Parathyroid adenoma (tissue), 2 donors: ENCODE measurements at regions not wholly inside any gene's neighbourhood (a gene's known extent, or its start where the extent isn't known, plus 50 kb on each side); places are given as distances from the start of the nearest gene placed in this dataset.

Experiments
- H2AFZ ChIP-seq: fragments of 300-600 bp; sonication (generic); one replicate; pipeline ENCODE4 v1.7.0; 2017; ENCODE audit warnings: antibody characterized with exemption, mild to moderate bottlenecking
- H3K27ac ChIP-seq: fragments of 300-600 bp; sonication (generic); one replicate; pipeline ENCODE4 v1.7.0; 2017
- H3K27me3 ChIP-seq: fragments of 300-600 bp; sonication (generic); one replicate; pipeline ENCODE4 v1.7.0; 2017; ENCODE audit warnings: low read length; ENCODE audit not compliant: control insufficient read depth, insufficient read depth
- H3K36me3 ChIP-seq: fragments of 300-600 bp; sonication (generic); one replicate; pipeline ENCODE4 v1.7.0; 2017; ENCODE audit warnings: low read length; ENCODE audit not compliant: control insufficient read depth, insufficient read depth
- H3K4me1 ChIP-seq: fragments of 300-600 bp; sonication (generic); one replicate; pipeline ENCODE4 v1.7.0; 2017; ENCODE audit warnings: control low read depth
- H3K4me2 ChIP-seq: fragments of 300-600 bp; sonication (generic); one replicate; pipeline ENCODE4 v1.7.0; 2017; ENCODE audit warnings: low read length
- H3K4me3 ChIP-seq: fragments of 300-600 bp; sonication (generic); one replicate; pipeline ENCODE4 v1.7.0; 2017; ENCODE audit warnings: low read depth, low read length
- H3K79me2 ChIP-seq: fragments of 300-600 bp; sonication (generic); one replicate; pipeline ENCODE4 v1.7.0; 2017; ENCODE audit warnings: control low read depth
- H3K9ac ChIP-seq: fragments of 300-600 bp; sonication (generic); one replicate; pipeline ENCODE4 v1.7.0; 2017; ENCODE audit warnings: mild to moderate bottlenecking
- H3K9me3 ChIP-seq: fragments of 300-600 bp; sonication (generic); one replicate; pipeline ENCODE4 v1.7.0; 2017; ENCODE audit warnings: low read length; ENCODE audit not compliant: control insufficient read depth
- TF ChIP-seq, protein P1 (sequence below): fragments of 300-600 bp; sonication (generic); IDR thresholded peaks from one replicate; pipeline ENCODE4 v1.7.0; 2017; ENCODE audit warnings: antibody characterized with exemption, mild to moderate bottlenecking
- donor health status: primary hyperparathyroidism.

DNA sequence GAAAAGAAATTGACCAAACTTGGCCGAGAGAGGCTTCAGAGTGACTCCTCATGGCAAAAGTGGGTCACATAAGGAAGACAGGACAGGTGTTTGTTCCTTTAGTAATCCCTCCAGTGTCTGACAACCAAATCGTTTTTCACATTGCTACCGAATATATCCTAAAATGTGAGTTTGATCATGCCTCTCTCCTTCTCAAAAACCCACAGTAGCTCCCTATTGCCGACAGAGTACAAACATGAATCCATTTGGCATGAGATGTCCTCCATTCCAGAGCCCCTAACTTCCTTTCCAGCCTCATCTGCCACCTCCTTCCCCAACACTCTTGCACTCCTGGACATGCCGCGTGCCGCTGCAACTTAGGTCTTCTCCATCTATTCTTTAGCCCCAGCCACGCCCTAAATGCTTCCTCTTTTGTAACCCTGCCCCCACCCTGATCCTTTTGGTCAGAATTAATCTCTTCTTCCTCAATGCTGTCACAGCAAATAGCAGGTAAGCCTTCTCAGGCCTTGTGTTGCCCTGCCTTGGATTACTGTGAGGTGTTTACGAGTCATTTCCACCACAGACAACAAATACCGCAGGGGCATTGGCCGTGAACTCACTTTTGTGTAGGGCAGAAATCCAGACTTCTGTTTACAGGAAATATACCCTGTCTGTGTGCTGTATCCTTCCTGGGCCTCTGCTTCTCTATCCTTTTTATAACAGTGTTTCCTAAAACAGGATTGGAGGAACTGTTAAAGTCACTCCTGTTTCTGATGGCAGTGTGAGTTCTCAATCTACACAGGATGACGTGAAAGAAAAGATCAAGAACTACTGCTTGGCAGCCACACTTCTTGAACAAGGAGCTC, 66.0 kb upstream of the FTH1 start:
- TF ChIP-seq, protein P1, sequence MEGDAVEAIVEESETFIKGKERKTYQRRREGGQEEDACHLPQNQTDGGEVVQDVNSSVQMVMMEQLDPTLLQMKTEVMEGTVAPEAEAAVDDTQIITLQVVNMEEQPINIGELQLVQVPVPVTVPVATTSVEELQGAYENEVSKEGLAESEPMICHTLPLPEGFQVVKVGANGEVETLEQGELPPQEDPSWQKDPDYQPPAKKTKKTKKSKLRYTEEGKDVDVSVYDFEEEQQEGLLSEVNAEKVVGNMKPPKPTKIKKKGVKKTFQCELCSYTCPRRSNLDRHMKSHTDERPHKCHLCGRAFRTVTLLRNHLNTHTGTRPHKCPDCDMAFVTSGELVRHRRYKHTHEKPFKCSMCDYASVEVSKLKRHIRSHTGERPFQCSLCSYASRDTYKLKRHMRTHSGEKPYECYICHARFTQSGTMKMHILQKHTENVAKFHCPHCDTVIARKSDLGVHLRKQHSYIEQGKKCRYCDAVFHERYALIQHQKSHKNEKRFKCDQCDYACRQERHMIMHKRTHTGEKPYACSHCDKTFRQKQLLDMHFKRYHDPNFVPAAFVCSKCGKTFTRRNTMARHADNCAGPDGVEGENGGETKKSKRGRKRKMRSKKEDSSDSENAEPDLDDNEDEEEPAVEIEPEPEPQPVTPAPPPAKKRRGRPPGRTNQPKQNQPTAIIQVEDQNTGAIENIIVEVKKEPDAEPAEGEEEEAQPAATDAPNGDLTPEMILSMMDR = no peak
- Histone ChIP-seq H3K36me3 (no peaks in the 10 kb centered on the region), H2AFZ (no peak overlapping the region), H3K4me3 (no peak overlapping the region), H3K27ac (no peak overlapping the region), H3K4me2 (no peak overlapping the region), H3K27me3 (no peaks in the 10 kb centered on the region), H3K9me3 (no peaks in the 10 kb centered on the region), H3K79me2 (no peaks in the 10 kb centered on the region), H3K9ac (no peak overlapping the region), H3K4me1 (no peaks in the 10 kb centered on the region)

DNA sequence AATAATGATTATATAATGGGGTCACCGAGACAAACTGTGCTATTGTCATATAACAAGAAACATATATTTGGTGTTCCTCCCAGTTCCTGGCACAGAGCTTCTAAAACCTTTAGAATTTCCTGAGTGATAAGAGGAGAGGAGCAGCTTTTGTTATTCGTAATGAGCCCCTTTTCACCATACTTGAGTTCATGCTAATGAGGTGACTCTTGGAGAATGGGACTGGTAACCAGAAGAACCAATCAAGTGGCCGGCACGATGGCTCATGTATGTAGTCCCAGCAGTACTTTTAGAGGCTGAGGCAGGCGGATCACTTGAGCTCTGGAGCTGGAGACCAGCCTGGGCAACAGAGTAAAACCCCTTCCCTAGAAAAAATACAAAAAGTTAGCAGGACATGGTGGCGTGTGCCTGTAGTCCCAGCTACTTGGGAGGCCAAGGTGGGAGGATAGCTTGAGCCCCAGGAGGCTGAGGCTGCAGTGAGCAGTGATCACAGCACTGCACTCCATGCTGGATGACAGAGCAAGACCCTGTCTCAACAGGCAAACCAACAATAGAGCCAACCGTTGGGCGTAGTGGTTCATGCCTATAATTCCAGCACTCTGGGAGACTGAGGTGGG, 62.7 kb upstream of the FTH1 start:
- Histone ChIP-seq H3K27me3 (no peaks in the 10 kb centered on the region), H3K27ac (no peak overlapping the region), H3K9me3 (no peaks in the 10 kb centered on the region), H3K4me3 (no peak overlapping the region), H3K36me3 (no peaks in the 10 kb centered on the region), H3K4me2 (no peak overlapping the region), H2AFZ (no peak overlapping the region), H3K9ac (no peak overlapping the region), H3K4me1 (peaks cover 4% of the 10 kb centered on the region), H3K79me2 (no peaks in the 10 kb centered on the region)
- TF ChIP-seq, protein P1 = no peak

DNA sequence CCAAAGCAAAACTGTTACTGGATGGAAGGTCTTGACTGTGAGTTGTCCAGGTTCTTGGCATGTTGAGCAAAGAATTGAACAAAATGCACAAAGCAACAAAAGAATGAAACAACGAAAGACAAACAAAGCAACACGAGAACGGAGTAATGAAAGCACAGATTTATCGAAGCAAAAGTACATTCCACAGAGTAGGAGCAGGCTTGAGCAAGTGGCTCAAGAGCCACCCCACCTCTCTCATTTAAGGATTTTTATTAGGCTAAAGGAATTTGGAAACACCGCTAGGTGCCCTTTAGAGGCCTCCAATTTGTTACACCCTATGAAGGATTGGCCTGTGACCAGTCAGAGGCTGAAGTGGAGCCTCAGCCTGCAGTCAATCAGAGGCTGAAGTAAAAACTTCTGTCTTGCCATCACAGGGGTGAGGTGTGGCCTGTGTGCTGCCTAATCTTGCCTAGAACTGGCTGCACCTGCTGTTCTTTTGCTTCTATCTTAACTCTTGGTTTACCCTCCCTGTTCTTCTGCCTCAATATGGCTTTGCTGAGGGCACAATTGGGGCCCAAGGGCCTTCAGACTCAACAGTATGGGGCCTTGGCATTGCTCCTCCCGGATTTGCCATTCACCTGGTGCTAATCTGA, 59.4 kb upstream of the FTH1 start:
- Histone ChIP-seq H3K4me2 (no peak overlapping the region), H3K27ac (no peak overlapping the region)

DNA sequence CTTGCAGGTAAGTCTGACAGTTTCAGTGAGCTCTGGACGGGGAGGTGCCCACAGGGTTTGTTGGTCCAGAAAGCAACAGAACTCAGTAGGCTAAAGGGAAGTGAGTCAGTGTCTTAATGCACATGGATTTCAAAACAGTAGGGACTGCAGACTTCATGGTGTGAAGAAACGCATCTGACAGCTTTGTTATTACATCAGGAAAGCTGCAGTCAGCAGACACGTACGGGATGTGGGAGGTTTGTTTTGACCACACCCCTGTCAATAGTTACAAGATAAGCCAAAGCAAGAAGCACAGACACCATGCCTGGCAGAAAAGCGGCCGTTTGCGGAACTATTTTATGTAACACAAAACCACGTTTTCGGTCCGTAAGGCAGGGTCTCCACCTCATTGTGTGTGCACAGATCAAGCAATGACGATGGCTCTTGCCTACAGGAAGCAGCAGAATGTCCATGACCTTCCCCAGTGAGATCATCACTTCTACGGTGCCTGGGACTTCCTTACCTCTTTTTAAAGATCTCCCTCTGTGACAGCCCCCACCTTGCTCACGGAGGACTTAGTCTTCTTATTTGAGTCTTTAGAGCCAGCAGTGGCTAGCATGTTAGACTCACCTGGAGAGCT, 58.2 kb upstream of the FTH1 start:
- Histone ChIP-seq H2AFZ (peak overlapping the region; percentile 68), H3K9ac (no peak overlapping the region), H3K79me2 (no peaks in the 10 kb centered on the region), H3K4me3 (peak overlapping the region; percentile 15), H3K4me1 (peaks cover 4% of the 10 kb centered on the region), H3K4me2 (peak overlapping the region; percentile 2), H3K27ac (peak overlapping the region; percentile 51), H3K9me3 (no peaks in the 10 kb centered on the region), H3K27me3 (no peaks in the 10 kb centered on the region), H3K36me3 (no peaks in the 10 kb centered on the region)
- TF ChIP-seq, protein P1 = no peak

More for the DNA sequence above, 59.4 kb upstream of the FTH1 start:
- Histone ChIP-seq H3K4me1 (peaks cover 4% of the 10 kb centered on the region), H3K9me3 (no peaks in the 10 kb centered on the region), H3K27me3 (no peaks in the 10 kb centered on the region), H3K79me2 (no peaks in the 10 kb centered on the region), H3K36me3 (no peaks in the 10 kb centered on the region), H3K4me3 (no peak overlapping the region), H3K9ac (no peak overlapping the region), H2AFZ (no peak overlapping the region)
- TF ChIP-seq, protein P1 = no peak
